Right cardiac atrium (tissue), 5 donors: ENCODE measurements at regions not wholly inside any gene's neighbourhood (a gene's known extent, or its start where the extent isn't known, plus 50 kb on each side); places are given as distances from the start of the nearest gene placed in this dataset.
"Not testable (repeated sequence)": the region's sequence is repeated elsewhere in the genome, so short reads cannot be mapped to it uniquely, and the experiment has no call there.

Experiments used
- ATAC-seq, 2 donors: fragments of 200-7000 bp; cut with Tn5 transposase; one replicate each; pipeline versions ENCODE4 v1.8.0 to v1.9.1; 2020; ENCODE audit warnings: moderate library complexity in 2 of 2, mild to moderate bottlenecking in 1 of 2
- DNase-seq, 3 donors: peaks; one replicate each; pipeline ENCODE4 v3.0.0-alpha.2; 2020
- H3K27ac ChIP-seq: one replicate; pipeline ENCODE4 v1.5.1; 2013; ENCODE audit warnings: mild to moderate bottlenecking, low read length, control low read depth, moderate library complexity
- H3K27me3 ChIP-seq: one replicate; pipeline ENCODE4 v1.6.1; 2013; ENCODE audit not compliant: control insufficient read depth, insufficient read depth
- H3K4me1 ChIP-seq: one replicate; pipeline ENCODE4 v1.6.1; 2013; ENCODE audit warnings: low read length; ENCODE audit not compliant: control insufficient read depth, insufficient read depth
- H3K4me3 ChIP-seq: one replicate; pipeline ENCODE4 v1.5.1; 2013; ENCODE audit warnings: low read length, control low read depth
- H3K9me3 ChIP-seq: one replicate; pipeline ENCODE4 v1.6.1; 2013; ENCODE audit warnings: low read length; ENCODE audit not compliant: control insufficient read depth
- WGBS: extraction: QIAGEN DNeasy Blood & Tissue Kit; methylation state at CpG from one replicate; pipeline ENCODE4 v1.1.7; 2013; 5-methylcytosine and 5-hydroxymethylcytosine counted together
- intact Hi-C, 4 donors: fragments of 100-400 bp; cut with DNase I; formaldehyde crosslinking; loops; one replicate each; pipeline versions ENCODE4 v1.11.0 to v1.14.0; 2022 to 2023
- donor health status: healthy with polysubstance abuse.
- donor health status: DM: no; HTN: yes; CAD: no.
- donor health status: DM: no; HTN: no; CAD: no.
- donor health status: DM: no; HTN: yes; CAD: no; lungs with severe emphysema.
- donor health status: DM: yes; HTN: yes; CAD: no.

GRCh38 chr22:25448435-25449051 lies 115.9 kb upstream of the GRK3 start:
- intact Hi-C loops: loop anchor here in 2 of 4 donors (5.0 to 10.0 kb wide), 2 partner anchors 84 to 86 kb away; no protein-coding TSS in a partner anchor
- Histone ChIP-seq H3K4me1 (no peaks in the 10 kb centered on the region), H3K27ac (no peak overlapping the region), H3K27me3 (no peaks in the 10 kb centered on the region), H3K9me3 (no peaks in the 10 kb centered on the region), H3K4me3 (peak overlapping the region; percentile 71)
- ATAC-seq (peak; percentile 42 to 55), DNase-seq (no peak)
- 2% methylated on average over 16 of the region's 16 CpGs for WGBS

DNA sequence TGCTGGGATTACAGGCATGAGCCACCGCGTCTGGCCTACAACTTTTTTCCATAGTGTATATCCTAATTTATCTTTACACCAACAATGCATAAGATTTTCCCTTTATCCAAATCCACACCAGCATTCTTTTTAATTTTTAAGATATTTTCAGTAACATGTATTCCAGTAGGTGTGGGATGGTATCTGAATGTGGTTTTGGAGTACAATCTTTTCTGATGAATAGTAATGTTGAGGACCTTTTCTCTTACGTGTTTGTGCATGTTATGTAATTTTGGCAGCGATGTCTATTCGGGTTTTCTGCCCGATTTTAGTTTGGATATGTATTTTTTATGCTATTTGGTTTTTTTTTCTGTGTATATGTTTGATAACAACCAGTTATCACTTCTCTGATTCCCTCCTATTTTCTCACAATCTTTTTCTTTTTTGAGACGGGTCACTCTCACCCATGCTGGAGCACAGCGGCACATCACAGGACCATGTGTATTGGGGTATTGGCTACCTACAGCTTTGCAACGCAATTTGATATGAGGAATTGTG lies 114.6 kb upstream of the GRK3 start:
- Histone ChIP-seq H3K27me3 (no peaks in the 10 kb centered on the region), H3K4me1 (no peaks in the 10 kb centered on the region), H3K4me3 (no peak overlapping the region), H3K27ac (no peak overlapping the region), H3K9me3 (no peaks in the 10 kb centered on the region)
- ATAC-seq (no peak), DNase-seq (no peak)
- intact Hi-C loops: loop anchor here in 2 of 4 donors (5.0 to 10.0 kb wide), 2 partner anchors 85 to 88 kb away; no protein-coding TSS in a partner anchor
- WGBS: 82% methylated on average over 9 of the region's 9 CpGs

- DNase-seq (no peak), ATAC-seq (no peak)
- Histone ChIP-seq H3K9me3 (no peaks in the 10 kb centered on the region), H3K4me1 (no peaks in the 10 kb centered on the region), H3K27ac (no peak overlapping the region), H3K4me3 (no peak overlapping the region), H3K27me3 (no peaks in the 10 kb centered on the region)
- intact Hi-C loops: no loop called here
- 77% methylated on average over 2 of the region's 2 CpGs for WGBS
Observed at GRCh38 chr22:25451480-25452114, 112.9 kb upstream of the GRK3 start.

DNA sequence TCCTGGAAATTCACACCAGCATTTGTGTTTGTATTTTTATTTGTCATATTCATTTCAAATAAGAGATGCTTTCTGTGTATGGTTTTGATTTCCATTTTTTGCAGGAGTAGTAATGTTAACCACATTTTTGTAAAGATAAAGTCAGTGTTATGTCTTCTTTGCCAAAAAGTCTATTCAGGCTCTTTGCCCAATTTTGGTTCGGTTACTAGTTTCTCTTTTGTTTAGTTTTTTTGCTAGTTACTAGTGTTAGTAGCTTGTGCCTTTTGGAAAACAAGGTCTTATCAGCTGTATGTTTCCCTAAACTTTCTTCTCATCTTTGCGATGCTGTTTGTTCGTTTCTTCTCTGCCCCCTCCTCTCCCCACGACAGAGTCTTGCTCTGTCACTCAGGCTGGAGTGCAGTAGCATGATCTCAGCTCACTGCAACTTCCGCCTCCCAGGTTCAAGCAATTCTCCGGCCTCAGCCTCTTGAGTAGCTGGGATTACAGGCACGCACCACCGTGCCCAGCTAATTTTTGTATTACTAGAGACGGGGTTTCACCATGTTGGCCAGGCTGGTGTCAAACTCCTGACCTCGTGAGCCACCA lies 112.3 kb upstream of the GRK3 start:
- 49% methylated on average over 10 of the region's 10 CpGs for WGBS

GRCh38 chr22:25453058-25453457 lies 111.4 kb upstream of the GRK3 start:
- H3K9me3 ChIP-seq: no peaks in the 10 kb centered on the region
- no peaks in the 10 kb centered on the region for H3K27me3 ChIP-seq
- H3K4me1 ChIP-seq: no peaks in the 10 kb centered on the region
- WGBS: 92% methylated on average over 4 of the region's 4 CpGs
- ATAC-seq: no peak
- H3K4me3 ChIP-seq: no peak overlapping the region
- DNase-seq: no peak
- no peak overlapping the region for H3K27ac ChIP-seq
- intact Hi-C loops: no loop called here

More for the DNA sequence above, 112.3 kb upstream of the GRK3 start:
- Histone ChIP-seq H3K27ac (no peak overlapping the region), H3K4me1 (no peaks in the 10 kb centered on the region), H3K27me3 (no peaks in the 10 kb centered on the region), H3K9me3 (no peaks in the 10 kb centered on the region), H3K4me3 (no peak overlapping the region)
- no peak for DNase-seq
- intact Hi-C loops: no loop called here
- ATAC-seq: no peak

DNA sequence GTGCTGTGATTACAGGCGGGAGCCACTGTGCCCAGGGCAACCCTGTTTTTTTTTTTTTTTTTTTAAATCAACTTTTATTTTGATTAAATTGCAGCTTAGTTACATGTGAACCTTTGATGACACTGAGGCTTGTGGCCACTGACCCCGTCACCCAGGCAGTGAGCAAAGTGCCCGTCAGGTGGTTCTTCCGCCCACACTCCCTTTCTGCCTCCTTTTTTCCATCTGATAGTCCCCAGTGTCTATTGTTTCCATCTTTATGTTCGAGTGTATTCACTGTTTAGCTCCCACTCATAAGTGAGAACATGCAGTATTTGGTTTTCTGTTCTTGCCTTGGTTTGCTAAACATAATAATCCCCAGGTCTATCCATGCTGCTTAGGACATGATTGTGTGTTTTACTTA lies 110.9 kb upstream of the GRK3 start:
- no peak for DNase-seq
- intact Hi-C loops: no loop called here
- no peaks in the 10 kb centered on the region for H3K9me3 ChIP-seq
- H3K4me3 ChIP-seq: no peak overlapping the region
- H3K4me1 ChIP-seq: no peaks in the 10 kb centered on the region
- 86% methylated on average over 5 of the region's 5 CpGs for WGBS
- H3K27ac ChIP-seq: no peak overlapping the region
- H3K27me3 ChIP-seq: no peaks in the 10 kb centered on the region
- ATAC-seq: no peak

GRCh38 chr22:25456300-25457043 lies 108.0 kb upstream of the GRK3 start:
- H3K4me3 ChIP-seq, ATAC-seq, intact Hi-C loops, H3K9me3 ChIP-seq, H3K27ac ChIP-seq, H3K4me1 ChIP-seq, DNase-seq, H3K27me3 ChIP-seq: not testable (repeated sequence)
- 83% methylated on average over 13 of the region's 13 CpGs for WGBS

DNA sequence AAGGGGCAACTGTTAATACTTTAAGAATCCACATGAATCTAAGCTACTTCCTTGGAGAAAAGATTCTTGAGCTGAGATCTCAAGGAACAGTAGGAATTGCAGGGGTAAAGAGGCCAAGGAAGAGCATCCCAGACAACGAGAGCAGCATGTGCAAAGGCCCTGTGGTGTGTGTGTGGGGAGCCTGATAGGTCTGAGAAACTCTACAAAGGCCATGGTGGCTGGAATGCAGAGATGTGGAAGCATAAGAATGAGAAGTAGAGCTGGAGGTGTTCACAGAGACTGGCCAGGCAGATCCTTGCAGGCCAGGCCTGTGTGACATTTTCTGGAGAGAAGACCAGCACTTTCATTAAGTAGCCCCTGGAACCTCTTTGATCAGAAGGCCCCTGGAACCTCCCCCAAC lies 105.8 kb upstream of the GRK3 start:
- H3K4me3 ChIP-seq, intact Hi-C loops, H3K9me3 ChIP-seq, H3K4me1 ChIP-seq, DNase-seq, H3K27me3 ChIP-seq, H3K27ac ChIP-seq, ATAC-seq: not testable (repeated sequence)
- WGBS: 96% methylated on average over 1 of the region's 1 CpG

DNA sequence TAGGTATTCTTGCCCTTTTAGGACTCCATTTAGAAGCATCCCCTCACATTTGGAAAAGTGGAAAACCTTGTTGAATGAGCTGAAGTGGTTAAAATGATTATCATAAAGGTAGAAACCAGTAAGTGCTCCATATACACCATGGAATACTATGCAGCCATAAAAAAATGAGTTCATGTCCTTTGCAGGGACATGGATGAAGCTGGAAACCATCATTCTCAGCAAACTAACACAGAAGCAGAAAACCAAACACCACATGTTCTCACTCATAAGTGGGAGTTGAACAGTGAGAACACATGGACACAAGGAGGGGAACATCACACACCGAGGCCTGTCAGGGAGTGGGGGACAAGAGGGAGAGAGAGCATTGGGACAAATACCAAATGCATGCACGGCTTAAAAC lies 103.8 kb upstream of the GRK3 start:
- H3K27ac ChIP-seq, H3K27me3 ChIP-seq, DNase-seq, H3K4me1 ChIP-seq, ATAC-seq, H3K9me3 ChIP-seq, H3K4me3 ChIP-seq: not testable (repeated sequence)
- intact Hi-C loops: loop anchor here (2.0 to 5.0 kb wide), 4 partner anchors 237 to 314 kb away; no protein-coding TSS in a partner anchor
- 85% methylated on average over 2 of the region's 2 CpGs for WGBS

DNA sequence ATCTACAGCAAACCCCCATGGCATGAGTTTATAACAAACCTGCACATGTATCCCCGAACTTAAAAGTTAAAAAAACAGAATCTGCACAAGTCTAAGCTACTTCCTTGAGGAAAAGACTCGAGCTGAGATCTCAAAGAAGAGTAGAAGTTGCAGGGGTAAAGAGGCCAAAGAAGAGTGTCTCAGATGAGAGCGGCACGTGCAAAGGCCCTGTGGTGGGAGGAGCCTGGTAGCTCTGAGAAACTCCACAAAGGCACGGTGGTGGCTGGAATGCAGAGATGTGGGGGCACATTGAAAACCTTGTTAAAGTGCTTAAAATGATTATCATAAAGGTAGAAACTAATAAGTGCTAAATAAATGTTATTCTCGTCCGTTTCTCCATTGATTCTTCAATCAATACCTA lies 103.2 kb upstream of the GRK3 start:
- WGBS: 94% methylated on average over 7 of the region's 7 CpGs
- Histone ChIP-seq H3K4me3 (no peak overlapping the region), H3K4me1 (no peaks in the 10 kb centered on the region), H3K27me3 (no peaks in the 10 kb centered on the region), H3K27ac (no peak overlapping the region), H3K9me3 (no peaks in the 10 kb centered on the region)
- DNase-seq: no peak
- intact Hi-C loops: loop anchor here (2.0 to 5.0 kb wide), 4 partner anchors 236 to 314 kb away; no protein-coding TSS in a partner anchor
- no peak for ATAC-seq
